GM18499 (cell line): ENCODE measurements at regions not wholly inside any gene's neighbourhood (a gene's known extent, or its start where the extent isn't known, plus 50 kb on each side); places are given as distances from the start of the nearest gene placed in this dataset.
A peak's percentile ranks its signal among the peaks of the same experiment; 100 is the strongest.
"Not testable (repeated sequence)": the region's sequence is repeated elsewhere in the genome, so short reads cannot be mapped to it uniquely, and the experiment has no call there.

Experiments
- ATAC-seq: cut with Tn5 transposase; IDR thresholded peaks from one replicate; pipeline ENCODE4 v1.9.1; 2021; ENCODE audit warnings: moderate number of reproducible peaks; ENCODE audit not compliant: insufficient read depth, unreplicated experiment

- no peak for ATAC-seq
Measured at GRCh38 chr7:82629583-82629982, 186.0 kb upstream of the CACNA2D1 start.

GRCh38 chr7:82625377-82625776 is 181.8 kb upstream of the CACNA2D1 start:
- ATAC-seq, result no peak

GRCh38 chr7:82624965-82625364 is 181.4 kb upstream of the CACNA2D1 start:
- no peak for ATAC-seq

GRCh38 chr7:82624337-82624736 is 180.8 kb upstream of the CACNA2D1 start:
- ATAC-seq, result no peak

- ATAC-seq, result no peak
Measured at GRCh38 chr7:82623812-82624211, 180.2 kb upstream of the CACNA2D1 start.

- no peak for ATAC-seq
Measured at GRCh38 chr7:82617156-82617555, 173.6 kb upstream of the CACNA2D1 start.

GRCh38 chr7:82616059-82616728 is 172.6 kb upstream of the CACNA2D1 start:
- no peak for ATAC-seq

- ATAC-seq, result no peak
Measured at GRCh38 chr7:82615527-82615926, 171.9 kb upstream of the CACNA2D1 start.

- no peak for ATAC-seq
Measured at GRCh38 chr7:82609746-82610145, 166.2 kb upstream of the CACNA2D1 start.

GRCh38 chr7:82605247-82605864 is 161.8 kb upstream of the CACNA2D1 start:
- ATAC-seq, result peak; percentile 49

- no peak for ATAC-seq
Measured at GRCh38 chr7:82602066-82602465, 158.5 kb upstream of the CACNA2D1 start.

GRCh38 chr7:82600531-82600930 is 157.0 kb upstream of the CACNA2D1 start:
- ATAC-seq, result no peak

GRCh38 chr7:82599895-82600294 is 156.3 kb upstream of the CACNA2D1 start:
- no peak for ATAC-seq

GRCh38 chr7:82598958-82599357 is 155.4 kb upstream of the CACNA2D1 start:
- ATAC-seq, result no peak

GRCh38 chr7:82595795-82596194 is 152.2 kb upstream of the CACNA2D1 start:
- not testable (repeated sequence) for ATAC-seq

- ATAC-seq, result no peak
Measured at GRCh38 chr7:82595176-82595575, 151.6 kb upstream of the CACNA2D1 start.

- no peak for ATAC-seq
Measured at GRCh38 chr7:82594665-82595064, 151.1 kb upstream of the CACNA2D1 start.

- ATAC-seq, result no peak
Measured at GRCh38 chr7:82593780-82594179, 150.2 kb upstream of the CACNA2D1 start.

GRCh38 chr7:82592416-82592815 is 148.8 kb upstream of the CACNA2D1 start:
- no peak for ATAC-seq

GRCh38 chr7:82579047-82579446 is 135.5 kb upstream of the CACNA2D1 start:
- ATAC-seq, result no peak

- ATAC-seq, result no peak
Measured at GRCh38 chr7:82578430-82578829, 134.9 kb upstream of the CACNA2D1 start.

- ATAC-seq, result no peak
Measured at GRCh38 chr7:82572195-82572880, 128.8 kb upstream of the CACNA2D1 start.
